Caco-2 (cell line): ENCODE measurements at regions not wholly inside any gene's neighbourhood (a gene's known extent, or its start where the extent isn't known, plus 50 kb on each side); places are given as distances from the start of the nearest gene placed in this dataset.
A peak's percentile ranks its signal among the peaks of the same experiment; 100 is the strongest.

Experiments used
- BruUV-seq: library from RNA; stranded (reverse); fragments of 400-500 nt; replicated peaks from 2 replicates; lab custom pipeline; 2021; lab: Mats Ljungman, UMichigan
- CTCF ChIA-PET: fragments of 300-600 bp; sonication (Branson Sonifier 250); formaldehyde crosslinking; loops from one replicate; lab custom pipeline; 2022; ENCODE audit warnings: antibody characterized with exemption; lab: Charles Lee
- POLR2A ChIA-PET: fragments of 300-600 bp; sonication (Branson Sonifier 250); formaldehyde crosslinking; loops from one replicate; lab custom pipeline; 2022; ENCODE audit warnings: antibody characterized with exemption; lab: Charles Lee
- DNase-seq, 2 experiments: peaks; one replicate each; pipeline versions ENCODE4 v3.0.0 to v3.0.0-alpha.2; 2020 to 2022
- H3K27me3 ChIP-seq: replicated peaks from 2 replicates; pipeline ENCODE4 v1.6.0; 2011; ENCODE audit warnings: low read length; ENCODE audit not compliant: control insufficient read depth, insufficient read depth
- H3K36me3 ChIP-seq: 2 replicates; pipeline ENCODE4 v1.5.1; 2011; ENCODE audit warnings: low read length; ENCODE audit not compliant: control insufficient read depth, insufficient read depth
- H3K4me1 ChIP-seq: fragments of 250-450 bp; sonication (Bioruptor Pico); 2 replicates; pipeline ENCODE4 v1.5.1; 2020; ENCODE audit warnings: mild to moderate bottlenecking
- H3K4me3 ChIP-seq: 2 replicates; pipeline ENCODE4 v1.5.1; 2011; ENCODE audit warnings: low read depth, mild to moderate bottlenecking, control low read depth, low read length
- H3K9me3 ChIP-seq: fragments of 250-450 bp; sonication (Bioruptor Pico); 2 replicates; pipeline ENCODE4 v1.5.1; 2020; ENCODE audit warnings: mild to moderate bottlenecking, moderate library complexity
- H3K27ac Mint-ChIP-seq: one replicate; pipeline ENCODE4 v1.8.0; 2022; ENCODE audit warnings: mixed read lengths; ENCODE audit not compliant: unreplicated experiment
- H3K27me3 Mint-ChIP-seq: one replicate; pipeline ENCODE4 v1.8.0; 2022; ENCODE audit warnings: mixed read lengths; ENCODE audit not compliant: insufficient read depth, unreplicated experiment
- H3K36me3 Mint-ChIP-seq: one replicate; pipeline ENCODE4 v1.8.0; 2022; ENCODE audit warnings: mild to moderate bottlenecking, mixed read lengths; ENCODE audit not compliant: insufficient read depth, unreplicated experiment
- H3K4me1 Mint-ChIP-seq: one replicate; pipeline ENCODE4 v1.8.0; 2022; ENCODE audit warnings: low read depth, mixed read lengths; ENCODE audit not compliant: unreplicated experiment
- H3K4me3 Mint-ChIP-seq: one replicate; pipeline ENCODE4 v1.8.0; 2022; ENCODE audit warnings: mild to moderate bottlenecking, moderate library complexity, mixed read lengths; ENCODE audit not compliant: unreplicated experiment
- H3K9me3 Mint-ChIP-seq: one replicate; pipeline ENCODE4 v1.8.0; 2022; ENCODE audit warnings: mixed read lengths; ENCODE audit not compliant: unreplicated experiment
- intact Hi-C: fragments of 100-400 bp; cut with micrococcal nuclease; formaldehyde crosslinking; loops from one replicate; pipeline ENCODE4 v1.10.0; 2022; ENCODE audit not compliant: unreplicated experiment
- TF ChIP-seq, protein P1 (sequence below), 2 experiments: fragments of 200-600 bp in 1 of 2; IDR thresholded peaks; 1 replicate in 1 of 2; 2 replicates in 1 of 2; pipeline versions ENCODE4 v1.5.1 to v1.8.0; 2011 to 2022; ENCODE audit warnings: antibody characterized with exemption in 1 of 2, control low read depth in 1 of 2, inconsistent platforms in 1 of 2, low read depth in 1 of 2, low read length in 1 of 2, mild to moderate bottlenecking in 1 of 2, moderate library complexity in 1 of 2; ENCODE audit not compliant: insufficient read depth in 1 of 2, severe bottlenecking in 1 of 2, unreplicated experiment in 1 of 2

- Mint-ChIP-seq H3K4me1 (no peaks in the 10 kb centered on the region), H3K27me3 (peaks cover 10% of the 10 kb centered on the region), H3K9me3 (no peaks in the 10 kb centered on the region), H3K27ac (no peak overlapping the region), H3K36me3 (no peaks in the 10 kb centered on the region), H3K4me3 (no peak overlapping the region)
- DNase-seq, result no peak
- Histone ChIP-seq H3K27me3 (no peaks in the 10 kb centered on the region; the same call in 1 of the 2 replicates), H3K9me3 (no peaks in the 10 kb centered on the region), H3K36me3 (no peaks in the 10 kb centered on the region), H3K4me1 (0 out of 2 replicates have a peak, but pooled peaks cover 4% of the 10 kb centered on the region), H3K4me3 (no peak overlapping the region)
- no TSS peak for BruUV-seq
- TF ChIP-seq, protein P1, sequence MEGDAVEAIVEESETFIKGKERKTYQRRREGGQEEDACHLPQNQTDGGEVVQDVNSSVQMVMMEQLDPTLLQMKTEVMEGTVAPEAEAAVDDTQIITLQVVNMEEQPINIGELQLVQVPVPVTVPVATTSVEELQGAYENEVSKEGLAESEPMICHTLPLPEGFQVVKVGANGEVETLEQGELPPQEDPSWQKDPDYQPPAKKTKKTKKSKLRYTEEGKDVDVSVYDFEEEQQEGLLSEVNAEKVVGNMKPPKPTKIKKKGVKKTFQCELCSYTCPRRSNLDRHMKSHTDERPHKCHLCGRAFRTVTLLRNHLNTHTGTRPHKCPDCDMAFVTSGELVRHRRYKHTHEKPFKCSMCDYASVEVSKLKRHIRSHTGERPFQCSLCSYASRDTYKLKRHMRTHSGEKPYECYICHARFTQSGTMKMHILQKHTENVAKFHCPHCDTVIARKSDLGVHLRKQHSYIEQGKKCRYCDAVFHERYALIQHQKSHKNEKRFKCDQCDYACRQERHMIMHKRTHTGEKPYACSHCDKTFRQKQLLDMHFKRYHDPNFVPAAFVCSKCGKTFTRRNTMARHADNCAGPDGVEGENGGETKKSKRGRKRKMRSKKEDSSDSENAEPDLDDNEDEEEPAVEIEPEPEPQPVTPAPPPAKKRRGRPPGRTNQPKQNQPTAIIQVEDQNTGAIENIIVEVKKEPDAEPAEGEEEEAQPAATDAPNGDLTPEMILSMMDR (IDR thresholded peaks at IDR 0.05; ENCODE audit: insufficient read depth in 1 of 2, low read depth in 1 of 2, low read length in 1 of 2, severe bottlenecking in 1 of 2, unreplicated experiment in 1 of 2), result no peak
- CTCF ChIA-PET, result interaction anchor here (1.2 to 1.9 kb wide), 2 partner anchors 27 to 56 kb away, joined by 4 to 5 read pairs; no protein-coding TSS in a partner anchor
- intact Hi-C loops, result no loop called here
- POLR2A ChIA-PET, result no interaction called here
These were observed 92.1 kb upstream of the IPO9 start for GRCh38 chr1:201736707-201737320.

GRCh38 chr1:201737352-201738060, 91.5 kb upstream of the IPO9 start:
- peaks cover 12% of the 10 kb centered on the region for H3K27me3 Mint-ChIP-seq

DNA sequence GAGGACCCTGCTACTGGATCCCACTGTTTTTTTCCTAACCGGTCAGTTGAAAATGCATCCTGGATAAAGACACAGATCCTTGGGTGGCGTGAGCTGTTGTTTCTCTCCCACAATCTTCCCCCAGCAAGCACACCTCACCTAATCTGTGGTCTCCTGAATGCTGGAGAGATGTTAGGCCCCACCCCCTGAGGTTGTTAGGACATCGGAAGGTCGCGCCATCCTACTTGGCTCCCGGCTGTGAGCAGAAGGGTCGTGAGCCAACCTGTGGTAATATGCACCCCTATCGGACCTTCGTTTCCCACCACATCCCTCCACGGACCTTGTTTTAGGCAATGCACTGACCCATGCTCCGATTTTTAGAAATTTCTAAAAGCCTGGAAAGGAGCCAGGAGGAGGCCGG, 89.9 kb upstream of the IPO9 start:
- CTCF ChIA-PET, result interaction anchor here (0.6 to 1.6 kb wide), 2 partner anchors 54 to 136 kb away, joined by 3 to 12 read pairs; no protein-coding TSS in a partner anchor
- Mint-ChIP-seq H3K9me3 (no peaks in the 10 kb centered on the region), H3K4me3 (peak overlapping the region; percentile 65), H3K36me3 (no peaks in the 10 kb centered on the region), H3K27me3 (peaks cover 8% of the 10 kb centered on the region), H3K4me1 (no peaks in the 10 kb centered on the region), H3K27ac (no peak overlapping the region)
- intact Hi-C loops, result no loop called here
- peak overlapping the region; percentile 76 for H3K4me3 ChIP-seq
- no peaks in the 10 kb centered on the region for H3K9me3 ChIP-seq
- POLR2A ChIA-PET, result no interaction called here
- H3K27me3 ChIP-seq, result no peaks in the 10 kb centered on the region; the same call in 1 of the 2 replicates
- 0 out of 2 replicates have a peak, but pooled peaks cover 4% of the 10 kb centered on the region for H3K4me1 ChIP-seq
- no peak for DNase-seq
- H3K36me3 ChIP-seq, result no peaks in the 10 kb centered on the region
- TF ChIP-seq, protein P1 (IDR thresholded peaks at IDR 0.05; ENCODE audit: insufficient read depth in 1 of 2, low read depth in 1 of 2, low read length in 1 of 2, severe bottlenecking in 1 of 2, unreplicated experiment in 1 of 2), result no peak
- BruUV-seq, result no TSS peak

More at GRCh38 chr1:201737352-201738060, 91.5 kb upstream of the IPO9 start:
- BruUV-seq, result no TSS peak
- no peak overlapping the region for H3K4me3 ChIP-seq
- Mint-ChIP-seq H3K4me3 (no peak overlapping the region), H3K36me3 (no peaks in the 10 kb centered on the region), H3K9me3 (no peaks in the 10 kb centered on the region), H3K27ac (no peak overlapping the region), H3K4me1 (no peaks in the 10 kb centered on the region)
- H3K27me3 ChIP-seq, result no peaks in the 10 kb centered on the region; the same call in 1 of the 2 replicates
- 0 out of 2 replicates have a peak, but pooled peaks cover 4% of the 10 kb centered on the region for H3K4me1 ChIP-seq
- no peaks in the 10 kb centered on the region for H3K36me3 ChIP-seq
- TF ChIP-seq, protein P1 (IDR thresholded peaks at IDR 0.05; ENCODE audit: insufficient read depth in 1 of 2, low read depth in 1 of 2, low read length in 1 of 2, severe bottlenecking in 1 of 2, unreplicated experiment in 1 of 2), result no peak
- ChIA-PET CTCF (interaction anchor here (0.6 to 1.9 kb wide), 3 partner anchors 28 to 398 kb away, joined by 3 to 5 read pairs (median 4); no protein-coding TSS in a partner anchor), POLR2A (no interaction called here)
- DNase-seq, result no peak
- intact Hi-C loops, result no loop called here
- H3K9me3 ChIP-seq, result no peaks in the 10 kb centered on the region
